HepG2 (cell line): ENCODE measurements at regions not wholly inside any gene's neighbourhood (a gene's known extent, or its start where the extent isn't known, plus 50 kb on each side); places are given as distances from the start of the nearest gene placed in this dataset.

Experiments
- ATAC-seq: fragments of 200-7000 bp; cut with Tn5 transposase; 3 replicates; pipeline ENCODE4 v1.9.1; 2020; ENCODE audit warnings: mild to moderate bottlenecking, moderate library complexity
- BruUV-seq: library from RNA; stranded (reverse); fragments of 400-500 nt; replicated peaks from 2 replicates; lab custom pipeline; 2021; lab: Mats Ljungman, UMichigan
- CTCF ChIA-PET: fragments of 300-600 bp; formaldehyde crosslinking; extraction: SDS; loops from one replicate; lab custom pipeline; 2021; ENCODE audit warnings: low total read pairs, inconsistent platforms, low intra/inter-chr PET ratio; lab: Yijun Ruan, JAX
- POLR2A ChIA-PET: fragments of 350-600 bp; sonication (Branson Sonifier 250); formaldehyde crosslinking; loops from one replicate; lab custom pipeline; 2020; ENCODE audit warnings: antibody characterized with exemption, inconsistent platforms; lab: Yijun Ruan, JAX
- DNase-seq: peaks from one replicate; pipeline ENCODE4 v3.0.0-alpha.2; 2015; ENCODE audit warnings: low spot score
- FAIRE-seq: peaks from 3 replicates; lab custom pipeline; 2011; peaks lifted over from hg19 to GRCh38; lab: Jason Lieb, UNC
- H2AFZ ChIP-seq: one replicate; pipeline ENCODE4 v1.6.1; 2011; ENCODE audit warnings: low read length, inconsistent platforms
- H3K27ac ChIP-seq: fragments of 300-600 bp; 3 replicates; pipeline ENCODE4 v1.8.0; 2011; ENCODE audit warnings: mixed run types, mild to moderate bottlenecking, mixed read lengths, low read length, inconsistent platforms; ENCODE audit not compliant: insufficient read depth; ENCODE audit errors: extremely low read length
- H3K27me3 ChIP-seq, 2 experiments: fragments of 200-600 bp in 1 of 2; 2 replicates in 1 of 2; 3 replicates in 1 of 2; pipeline versions ENCODE4 v1.6.0 to v1.8.0; 2011; ENCODE audit warnings: low read length in 2 of 2, mild to moderate bottlenecking in 2 of 2, moderate library complexity in 2 of 2, inconsistent platforms in 1 of 2; ENCODE audit not compliant: insufficient read depth in 2 of 2, control insufficient read depth in 1 of 2
- H3K36me3 ChIP-seq, 2 experiments: fragments of 200-600 bp in 1 of 2; replicated peaks in 1 of 2; 2 replicates in 1 of 2; 3 replicates in 1 of 2; pipeline versions ENCODE4 v1.5.1 to v1.8.0; 2011; ENCODE audit warnings: low read length in 2 of 2, inconsistent platforms in 1 of 2; ENCODE audit not compliant: insufficient read depth in 2 of 2, control insufficient read depth in 1 of 2
- H3K4me1 ChIP-seq: 2 replicates; pipeline ENCODE4 v1.5.1; 2012; ENCODE audit warnings: low read length, inconsistent platforms; ENCODE audit not compliant: insufficient read depth
- H3K4me2 ChIP-seq: 2 replicates; pipeline ENCODE4 v1.6.0; 2011; ENCODE audit warnings: low read depth, low read length, inconsistent platforms
- H3K4me3 ChIP-seq, 3 experiments: fragments of 200-600 bp in 1 of 3; sonication (generic), shearing (Covaris generic) in 1 of 3; replicated peaks in 1 of 3; 2 replicates each; pipeline ENCODE4 v1.5.1; 2011 to 2016; ENCODE audit warnings: low read length in 3 of 3, inconsistent platforms in 2 of 3, low read depth in 2 of 3, mild to moderate bottlenecking in 2 of 3, control low read depth in 1 of 3, mixed read lengths in 1 of 3; ENCODE audit not compliant: insufficient read depth in 1 of 3
- H3K79me2 ChIP-seq: one replicate; pipeline ENCODE4 v1.6.1; 2011; ENCODE audit warnings: low read length, inconsistent platforms; ENCODE audit not compliant: insufficient read depth
- H3K9ac ChIP-seq: 2 replicates; pipeline ENCODE4 v1.6.0; 2011; ENCODE audit warnings: mild to moderate bottlenecking, low read depth, low read length, inconsistent platforms; ENCODE audit not compliant: insufficient read depth
- H3K9me3 ChIP-seq: 2 replicates; pipeline ENCODE4 v1.5.1; 2012; ENCODE audit warnings: mild to moderate bottlenecking, low read length
- H4K20me1 ChIP-seq: 2 replicates; pipeline ENCODE4 v1.6.0; 2011; ENCODE audit warnings: inconsistent platforms, mild to moderate bottlenecking, low read length, moderate library complexity; ENCODE audit not compliant: insufficient read depth
- HOXD1 ChIP-seq: sonication (generic); formaldehyde crosslinking; IDR thresholded peaks from 2 replicates; pipeline ENCODE4 v1.5.0; 2020; ENCODE audit warnings: missing genetic modification reagents
- RAD51 ChIP-seq: fragments of 450-650 bp; IDR thresholded peaks from 2 replicates; pipeline ENCODE4 v1.6.1; 2016; ENCODE audit warnings: borderline replicate concordance
- ZBTB7A ChIP-seq: sonication (generic); formaldehyde crosslinking; IDR thresholded peaks from 2 replicates; pipeline ENCODE4 v1.8.0; 2022; ENCODE audit warnings: mild to moderate bottlenecking, missing genetic modification reagents
- ZNF143 ChIP-seq: sonication (generic); formaldehyde crosslinking; IDR thresholded peaks from 2 replicates; pipeline ENCODE4 v1.4.0; 2020; ENCODE audit warnings: missing genetic modification reagents
- ZNF446 ChIP-seq: sonication (generic); formaldehyde crosslinking; IDR thresholded peaks from 2 replicates; pipeline ENCODE4 v1.5.0; 2020; ENCODE audit warnings: mild to moderate bottlenecking, missing genetic modification reagents
- ZNF674 ChIP-seq: sonication (generic); formaldehyde crosslinking; IDR thresholded peaks from 2 replicates; pipeline ENCODE4 v1.5.0; 2020; ENCODE audit warnings: low read depth, mild to moderate bottlenecking, missing genetic modification reagents
- ZNF747 ChIP-seq: sonication (generic); formaldehyde crosslinking; IDR thresholded peaks from 2 replicates; pipeline ENCODE4 v1.8.1; 2023; ENCODE audit warnings: missing genetic modification reagents, mild to moderate bottlenecking, borderline replicate concordance
- WGBS: methylation state at CpG from one replicate; pipeline ENCODE4 v1.1.6; 2017; ENCODE audit warnings: low lambda C conversion rate; 5-methylcytosine and 5-hydroxymethylcytosine counted together
- in situ Hi-C: cut with HindIII; loops from 2 replicates; pipeline ENCODE4 v1.10.0; 2017; ENCODE audit warnings: low pct_unique_long_range_greater_than_20kb; ENCODE audit not compliant: extremely low pct_ligation_motif_present
- intact Hi-C: fragments of 100-400 bp; cut with micrococcal nuclease; formaldehyde crosslinking; loops from one replicate; pipeline ENCODE4 v1.10.0; 2022; ENCODE audit not compliant: unreplicated experiment
- TF ChIP-seq, protein P1 (sequence below): sonication (generic); formaldehyde crosslinking; IDR thresholded peaks from 2 replicates; pipeline ENCODE4 v1.4.0; 2020; ENCODE audit warnings: mild to moderate bottlenecking, missing genetic modification reagents

DNA sequence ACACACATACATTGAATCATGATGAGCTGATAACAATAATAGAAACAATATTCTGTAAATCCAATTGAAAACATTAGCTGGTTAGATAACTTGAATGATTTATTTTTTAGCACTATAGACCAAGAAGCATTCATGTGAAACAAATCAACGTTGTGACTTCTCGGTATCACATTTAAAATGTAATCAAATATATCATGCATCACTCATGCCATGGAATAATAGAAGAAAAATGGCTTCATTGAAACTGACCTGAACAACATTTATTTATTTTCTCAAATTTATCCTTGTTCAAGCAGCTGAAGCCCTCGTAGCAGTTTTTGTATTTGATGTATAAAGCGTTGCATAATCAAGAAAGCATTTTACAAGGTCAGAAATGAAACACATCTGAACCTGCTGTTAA is 299.6 kb upstream of the CDH18 start:
- ATAC-seq (no peak), FAIRE-seq (no peak), DNase-seq (no peak)
- Histone ChIP-seq H3K27ac (no peak overlapping the region), H3K27me3 (no peaks in the 10 kb centered on the region), H4K20me1 (no peaks in the 10 kb centered on the region), H2AFZ (no peak overlapping the region), H3K79me2 (no peaks in the 10 kb centered on the region), H3K4me2 (no peak overlapping the region), H3K9me3 (no peaks in the 10 kb centered on the region), H3K36me3 (no peaks in the 10 kb centered on the region), H3K4me3 (no peak overlapping the region), H3K4me1 (no peaks in the 10 kb centered on the region), H3K9ac (no peak overlapping the region)
- no TSS peak for BruUV-seq
- intact Hi-C loops (no loop called here), in situ Hi-C loops (no loop called here)
- CTCF ChIA-PET: no interaction called here
- WGBS: 0% methylated on average over 4 of the region's 4 CpGs
- no peak for TF ChIP-seq HOXD1 (CRISPR knock-in tag)
- TF ChIP-seq ZNF674 (CRISPR knock-in tag): no peak
- no peak for TF ChIP-seq ZBTB7A (CRISPR knock-in tag)
- POLR2A ChIA-PET: no interaction called here

DNA sequence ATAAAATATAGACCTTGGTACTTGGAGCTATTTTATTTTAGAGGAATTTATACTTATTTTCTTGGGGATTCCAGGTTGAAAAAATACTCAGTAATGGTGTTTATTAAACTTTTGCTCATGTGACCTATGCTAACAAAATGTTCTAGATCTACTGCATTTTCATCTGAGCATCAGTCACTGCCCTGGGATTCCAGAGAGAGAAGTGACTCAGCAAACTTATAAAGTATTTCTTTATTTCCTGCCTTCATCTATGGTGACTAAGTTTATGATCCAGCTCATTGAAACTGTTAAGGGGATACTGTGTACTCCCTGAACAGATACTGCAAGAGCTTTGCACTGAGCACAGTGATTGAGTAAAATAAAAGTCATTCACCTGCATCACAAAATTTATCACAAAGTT is 298.5 kb upstream of the CDH18 start:
- H3K79me2 ChIP-seq: no peaks in the 10 kb centered on the region
- H3K4me3 ChIP-seq: no peak overlapping the region
- no peak overlapping the region for H3K9ac ChIP-seq
- ChIA-PET POLR2A (no interaction called here), CTCF (no interaction called here)
- H2AFZ ChIP-seq: no peak overlapping the region
- no peak overlapping the region for H3K4me2 ChIP-seq
- H3K36me3 ChIP-seq: no peaks in the 10 kb centered on the region
- H4K20me1 ChIP-seq: no peaks in the 10 kb centered on the region
- no peak for TF ChIP-seq ZNF143 (CRISPR knock-in tag)
- TF ChIP-seq RAD51: no peak
- no peak for TF ChIP-seq ZNF747 (CRISPR knock-in tag)
- no peak for TF ChIP-seq ZNF446
- TF ChIP-seq, protein P1, sequence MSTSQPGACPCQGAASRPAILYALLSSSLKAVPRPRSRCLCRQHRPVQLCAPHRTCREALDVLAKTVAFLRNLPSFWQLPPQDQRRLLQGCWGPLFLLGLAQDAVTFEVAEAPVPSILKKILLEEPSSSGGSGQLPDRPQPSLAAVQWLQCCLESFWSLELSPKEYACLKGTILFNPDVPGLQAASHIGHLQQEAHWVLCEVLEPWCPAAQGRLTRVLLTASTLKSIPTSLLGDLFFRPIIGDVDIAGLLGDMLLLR (CRISPR knock-in tag): no peak
- H3K27me3 ChIP-seq: no peaks in the 10 kb centered on the region
- no TSS peak for BruUV-seq
- H3K9me3 ChIP-seq: no peaks in the 10 kb centered on the region
- FAIRE-seq (no peak), DNase-seq (no peak), ATAC-seq (no peak)
- in situ Hi-C loops: no loop called here
- no peak overlapping the region for H3K27ac ChIP-seq
- no peaks in the 10 kb centered on the region for H3K4me1 ChIP-seq
- intact Hi-C loops: no loop called here
